Breast epithelium (tissue), 3 donors: ENCODE measurements at regions not wholly inside any gene's neighbourhood (a gene's known extent, or its start where the extent isn't known, plus 50 kb on each side); places are given as distances from the start of the nearest gene placed in this dataset.

Source experiments
- POLR2A ChIP-seq: fragments of 450-650 bp; IDR thresholded peaks from one replicate; pipeline ENCODE4 v1.6.1; 2016; ENCODE audit warnings: antibody characterized with exemption, mild to moderate bottlenecking, moderate library complexity
- TF ChIP-seq, protein P1 (sequence below), 3 donors: fragments of 450-650 bp; IDR thresholded peaks; one replicate each; pipeline ENCODE4 v1.5.1; 2016 to 2017; ENCODE audit warnings: antibody characterized with exemption in 3 of 3, mild to moderate bottlenecking in 3 of 3, moderate library complexity in 3 of 3

DNA sequence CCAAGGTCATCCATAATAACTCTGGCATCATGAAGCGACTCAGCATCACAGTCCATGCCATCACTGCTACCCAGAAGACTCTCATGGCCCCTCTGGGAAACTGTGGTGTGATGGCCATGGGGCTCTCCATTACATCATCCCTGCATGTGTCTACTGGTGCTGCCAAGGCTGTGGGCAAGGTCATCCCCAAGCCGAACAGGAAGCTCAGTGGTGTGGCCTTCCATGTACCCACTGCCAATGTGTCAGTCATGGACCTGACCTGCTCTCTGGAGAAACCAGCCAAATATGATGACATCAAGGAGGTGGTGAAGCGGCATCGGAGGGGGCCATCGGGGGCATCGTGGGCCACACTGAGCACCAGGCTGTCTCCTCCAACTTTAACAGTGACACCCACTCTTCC, 65.1 kb upstream of the ARHGAP29 start:
- TF ChIP-seq, protein P1, sequence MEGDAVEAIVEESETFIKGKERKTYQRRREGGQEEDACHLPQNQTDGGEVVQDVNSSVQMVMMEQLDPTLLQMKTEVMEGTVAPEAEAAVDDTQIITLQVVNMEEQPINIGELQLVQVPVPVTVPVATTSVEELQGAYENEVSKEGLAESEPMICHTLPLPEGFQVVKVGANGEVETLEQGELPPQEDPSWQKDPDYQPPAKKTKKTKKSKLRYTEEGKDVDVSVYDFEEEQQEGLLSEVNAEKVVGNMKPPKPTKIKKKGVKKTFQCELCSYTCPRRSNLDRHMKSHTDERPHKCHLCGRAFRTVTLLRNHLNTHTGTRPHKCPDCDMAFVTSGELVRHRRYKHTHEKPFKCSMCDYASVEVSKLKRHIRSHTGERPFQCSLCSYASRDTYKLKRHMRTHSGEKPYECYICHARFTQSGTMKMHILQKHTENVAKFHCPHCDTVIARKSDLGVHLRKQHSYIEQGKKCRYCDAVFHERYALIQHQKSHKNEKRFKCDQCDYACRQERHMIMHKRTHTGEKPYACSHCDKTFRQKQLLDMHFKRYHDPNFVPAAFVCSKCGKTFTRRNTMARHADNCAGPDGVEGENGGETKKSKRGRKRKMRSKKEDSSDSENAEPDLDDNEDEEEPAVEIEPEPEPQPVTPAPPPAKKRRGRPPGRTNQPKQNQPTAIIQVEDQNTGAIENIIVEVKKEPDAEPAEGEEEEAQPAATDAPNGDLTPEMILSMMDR (IDR thresholded peaks at IDR 0.05), result no peak
- TF ChIP-seq POLR2A, result no peak
